ENCODE measurements at regions not wholly inside any gene's neighbourhood (a gene's known extent, or its start where the extent isn't known, plus 50 kb on each side); places are given as distances from the start of the nearest gene placed in this dataset.

GRCh38 chr18:40450751-40451150, 1504.3 kb upstream of the PIK3C3 start:
- H3K4me1 ChIP-seq (ENCODE audit: control insufficient read depth, extremely low read depth, insufficient read depth, low read length) = no peaks in the 10 kb centered on the region
- DNase-seq (ENCODE audit: low read depth, low spot score) (no peak), FAIRE-seq (no peak)
- no peak overlapping the region for H3K4me2 ChIP-seq (ENCODE audit: insufficient read depth, low read length)
- no peak overlapping the region for H3K27ac ChIP-seq (ENCODE audit: insufficient read depth, low read depth, low read length)
- intact Hi-C loops (cut with micrococcal nuclease) (no loop called here), dilution Hi-C loops (cut with MboI; ENCODE audit: extremely low pct_ligation_motif_present, low sequenced_read_pairs) (no loop called here)
- H3K36me3 ChIP-seq (ENCODE audit: control insufficient read depth in 2 of 2, extremely low read depth in 1 of 2, insufficient read depth in 2 of 2, low read length in 2 of 2) = no peaks in the 10 kb centered on the region
- ChIA-PET POLR2A (no interaction called here), CTCF (no interaction called here)
- TF ChIP-seq EZH2 (IDR thresholded peaks at IDR 0.05; ENCODE audit: borderline replicate concordance, low read depth, low read length, severe bottlenecking) (no peak), MYC (IDR thresholded peaks at IDR 0.05; ENCODE audit: low read depth, low read length) (no peak), POLR2A (IDR thresholded peaks at IDR 0.05; ENCODE audit: low read depth, low read length) (no peak)
- H3K4me3 ChIP-seq (replicated peaks in 1 of 3; ENCODE audit: insufficient read depth in 1 of 3, low read depth in 1 of 3, low read length in 3 of 3) = no peak overlapping the region
- no peaks in the 10 kb centered on the region for H4K20me1 ChIP-seq (replicated peaks; ENCODE audit: control insufficient read depth, extremely low read depth, insufficient read depth, low read length)
- BruUV-seq (replicated peaks) = no TSS peak
- H3K79me2 ChIP-seq (ENCODE audit: control insufficient read depth, insufficient read depth, low read length) = no peaks in the 10 kb centered on the region
- no peaks in the 10 kb centered on the region for H3K9me1 ChIP-seq (replicated peaks; ENCODE audit: control insufficient read depth, extremely low read depth, insufficient read depth, low read length)
- no peaks in the 10 kb centered on the region for H3K9me3 ChIP-seq (replicated peaks; ENCODE audit: control insufficient read depth, insufficient read depth, low read length)
- H3K9ac ChIP-seq (replicated peaks; ENCODE audit: extremely low read depth, insufficient read depth, low read length) = no peak overlapping the region
- no peaks in the 10 kb centered on the region for H3K27me3 ChIP-seq (ENCODE audit: control insufficient read depth in 2 of 2, insufficient read depth in 2 of 2, low read length in 2 of 2)
- no peak overlapping the region for H2AFZ ChIP-seq (ENCODE audit: low read depth, low read length)

- H3K4me3 ChIP-seq (replicated peaks in 1 of 3; ENCODE audit: insufficient read depth in 1 of 3, low read depth in 1 of 3, low read length in 3 of 3) = no peak overlapping the region
- FAIRE-seq (no peak), DNase-seq (ENCODE audit: low read depth, low spot score) (no peak)
- H3K4me2 ChIP-seq (ENCODE audit: insufficient read depth, low read length) = no peak overlapping the region
- no peak overlapping the region for H2AFZ ChIP-seq (ENCODE audit: low read depth, low read length)
- H3K9me1 ChIP-seq (replicated peaks; ENCODE audit: control insufficient read depth, extremely low read depth, insufficient read depth, low read length) = no peaks in the 10 kb centered on the region
- no peaks in the 10 kb centered on the region for H3K4me1 ChIP-seq (ENCODE audit: control insufficient read depth, extremely low read depth, insufficient read depth, low read length)
- intact Hi-C loops (cut with micrococcal nuclease) = no loop called here
- no TSS peak for BruUV-seq (replicated peaks)
- no peaks in the 10 kb centered on the region for H3K9me3 ChIP-seq (replicated peaks; ENCODE audit: control insufficient read depth, insufficient read depth, low read length)
- H3K27me3 ChIP-seq (ENCODE audit: control insufficient read depth in 2 of 2, insufficient read depth in 2 of 2, low read length in 2 of 2) = no peaks in the 10 kb centered on the region
- ChIA-PET POLR2A (no interaction called here), CTCF (no interaction called here)
- dilution Hi-C loops (cut with MboI; ENCODE audit: extremely low pct_ligation_motif_present, low sequenced_read_pairs) = no loop called here
- H3K79me2 ChIP-seq (ENCODE audit: control insufficient read depth, insufficient read depth, low read length) = no peaks in the 10 kb centered on the region
- no peaks in the 10 kb centered on the region for H3K36me3 ChIP-seq (ENCODE audit: control insufficient read depth in 2 of 2, extremely low read depth in 1 of 2, insufficient read depth in 2 of 2, low read length in 2 of 2)
- H3K9ac ChIP-seq (replicated peaks; ENCODE audit: extremely low read depth, insufficient read depth, low read length) = no peak overlapping the region
- H3K27ac ChIP-seq (ENCODE audit: insufficient read depth, low read depth, low read length) = no peak overlapping the region
- no peak for TF ChIP-seq GATA2 (IDR thresholded peaks at IDR 0.05; ENCODE audit: insufficient read depth, insufficient read length, low read depth, low read length)
- no peak for TF ChIP-seq EZH2 (IDR thresholded peaks at IDR 0.05; ENCODE audit: borderline replicate concordance, low read depth, low read length, severe bottlenecking)
- TF ChIP-seq POLR2A (IDR thresholded peaks at IDR 0.05; ENCODE audit: low read depth, low read length) = no peak
- TF ChIP-seq POLR2AphosphoS5 (IDR thresholded peaks at IDR 0.05; ENCODE audit: insufficient read depth, low read depth, low read length) = no peak
- TF ChIP-seq JUN (IDR thresholded peaks at IDR 0.05; ENCODE audit: borderline replicate concordance, insufficient read depth, insufficient read length, low read depth) = no peak
- TF ChIP-seq FOS (IDR thresholded peaks at IDR 0.05; ENCODE audit: borderline replicate concordance, insufficient read depth, low read length) = no peak
- no peak for TF ChIP-seq MYC (IDR thresholded peaks at IDR 0.05; ENCODE audit: low read depth, low read length)
- no peak for TF ChIP-seq MAX (IDR thresholded peaks at IDR 0.05; ENCODE audit: insufficient read depth, insufficient read length)
- TF ChIP-seq, protein P1, sequence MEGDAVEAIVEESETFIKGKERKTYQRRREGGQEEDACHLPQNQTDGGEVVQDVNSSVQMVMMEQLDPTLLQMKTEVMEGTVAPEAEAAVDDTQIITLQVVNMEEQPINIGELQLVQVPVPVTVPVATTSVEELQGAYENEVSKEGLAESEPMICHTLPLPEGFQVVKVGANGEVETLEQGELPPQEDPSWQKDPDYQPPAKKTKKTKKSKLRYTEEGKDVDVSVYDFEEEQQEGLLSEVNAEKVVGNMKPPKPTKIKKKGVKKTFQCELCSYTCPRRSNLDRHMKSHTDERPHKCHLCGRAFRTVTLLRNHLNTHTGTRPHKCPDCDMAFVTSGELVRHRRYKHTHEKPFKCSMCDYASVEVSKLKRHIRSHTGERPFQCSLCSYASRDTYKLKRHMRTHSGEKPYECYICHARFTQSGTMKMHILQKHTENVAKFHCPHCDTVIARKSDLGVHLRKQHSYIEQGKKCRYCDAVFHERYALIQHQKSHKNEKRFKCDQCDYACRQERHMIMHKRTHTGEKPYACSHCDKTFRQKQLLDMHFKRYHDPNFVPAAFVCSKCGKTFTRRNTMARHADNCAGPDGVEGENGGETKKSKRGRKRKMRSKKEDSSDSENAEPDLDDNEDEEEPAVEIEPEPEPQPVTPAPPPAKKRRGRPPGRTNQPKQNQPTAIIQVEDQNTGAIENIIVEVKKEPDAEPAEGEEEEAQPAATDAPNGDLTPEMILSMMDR (IDR thresholded peaks at IDR 0.05; ENCODE audit: extremely low read depth in 1 of 2, insufficient read depth in 1 of 2, low read depth in 1 of 2, low read length in 2 of 2) = no peak
- no peaks in the 10 kb centered on the region for H4K20me1 ChIP-seq (replicated peaks; ENCODE audit: control insufficient read depth, extremely low read depth, insufficient read depth, low read length)
Observed at GRCh38 chr18:40447820-40448219, 1507.2 kb upstream of the PIK3C3 start.

All from endothelial cell of umbilical vein (primary cell).